GM19463 (cell line): ENCODE measurements at regions not wholly inside any gene's neighbourhood (a gene's known extent, or its start where the extent isn't known, plus 50 kb on each side); places are given as distances from the start of the nearest gene placed in this dataset.

Experiments used
- ATAC-seq: cut with Tn5 transposase; IDR thresholded peaks from one replicate; pipeline ENCODE4 v1.9.1; 2021; ENCODE audit warnings: mild to moderate bottlenecking, moderate library complexity; ENCODE audit not compliant: unreplicated experiment

- ATAC-seq = no peak
Measured at GRCh38 chrX:79300856-79301255, 66.3 kb downstream of the ITM2A start.

GRCh38 chrX:79290596-79290995 is 76.5 kb downstream of the ITM2A start:
- no peak for ATAC-seq

GRCh38 chrX:79288733-79289132 is 78.4 kb downstream of the ITM2A start:
- ATAC-seq = no peak

GRCh38 chrX:79287724-79288123 is 79.4 kb downstream of the ITM2A start:
- ATAC-seq = no peak

GRCh38 chrX:79281775-79282174 is 85.4 kb downstream of the ITM2A start:
- ATAC-seq = no peak

- ATAC-seq = peak; percentile 97
Measured at GRCh38 chrX:79270401-79270800, 96.7 kb downstream of the ITM2A start.

- ATAC-seq = no peak
Measured at GRCh38 chrX:79268788-79269187, 98.3 kb downstream of the ITM2A start.

GRCh38 chrX:79266702-79267101 is 100.4 kb downstream of the ITM2A start:
- no peak for ATAC-seq

GRCh38 chrX:79263550-79263949 is 103.6 kb downstream of the ITM2A start:
- ATAC-seq = no peak

- ATAC-seq = peak; percentile 90
Measured at GRCh38 chrX:79259073-79259689, 108.0 kb downstream of the ITM2A start.

GRCh38 chrX:79243691-79244090 is 99.2 kb downstream of the GPR174 start:
- no peak for ATAC-seq

GRCh38 chrX:79235899-79236298 is 91.4 kb downstream of the GPR174 start:
- ATAC-seq = no peak

- ATAC-seq = no peak
Measured at GRCh38 chrX:79231662-79232061, 87.2 kb downstream of the GPR174 start.
